WTC11 (cell line): ENCODE measurements at regions not wholly inside any gene's neighbourhood (a gene's known extent, or its start where the extent isn't known, plus 50 kb on each side); places are given as distances from the start of the nearest gene placed in this dataset.

Experiments used
- ZNF219 ChIP-seq: sonication (generic); formaldehyde crosslinking; IDR thresholded peaks from 2 replicates; pipeline ENCODE4 v1.8.0; 2023; ENCODE audit warnings: missing genetic modification reagents, mild to moderate bottlenecking, borderline replicate concordance
- ZNF281 ChIP-seq: sonication (generic); formaldehyde crosslinking; IDR thresholded peaks from 2 replicates; pipeline ENCODE4 v1.8.0; 2023; ENCODE audit warnings: mild to moderate bottlenecking, missing genetic modification reagents

DNA sequence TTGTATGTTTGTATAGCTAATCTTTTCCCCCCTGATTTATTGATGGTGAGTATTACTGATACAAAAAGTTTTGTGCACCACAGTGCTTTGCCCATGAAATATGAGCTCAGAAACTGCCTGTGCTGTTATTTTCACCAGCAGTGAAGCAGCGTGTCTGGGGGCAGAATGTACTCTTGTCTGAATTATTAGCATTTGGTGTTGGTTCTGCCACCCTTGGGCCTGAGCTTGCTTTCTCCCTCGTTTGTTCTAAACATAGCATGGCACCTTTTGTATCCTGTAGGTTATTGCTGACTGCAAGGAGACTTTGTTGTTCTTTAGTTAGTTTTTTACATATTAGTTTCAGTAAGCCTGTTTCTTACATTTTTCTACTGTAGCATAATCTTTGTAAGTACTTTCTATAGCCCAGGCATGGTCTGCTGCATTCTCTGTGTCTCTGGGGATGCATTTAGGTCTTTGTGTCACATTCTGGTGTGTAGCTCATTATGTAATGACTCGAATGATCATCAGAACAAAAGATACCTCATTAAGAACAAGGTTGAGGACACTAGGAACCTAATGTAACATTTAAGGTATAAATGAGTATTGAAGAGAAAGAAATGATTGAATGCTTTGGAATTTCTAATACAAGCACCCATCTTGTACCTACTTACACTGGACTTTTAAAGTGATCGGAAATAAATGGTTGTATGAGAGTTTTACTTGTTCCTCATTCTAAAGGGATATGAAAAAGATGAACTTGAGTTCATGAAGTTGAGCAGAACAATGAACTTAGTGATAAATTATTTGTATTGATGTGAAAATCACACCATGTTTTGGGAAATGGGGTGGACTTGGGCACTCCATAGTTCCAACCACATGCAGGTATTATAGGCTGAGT is 50.3 kb upstream of the GPI start (continued):
- TF ChIP-seq ZNF219 (no peak), ZNF281 (no peak)
